SK-N-DZ (cell line): ENCODE measurements at regions not wholly inside any gene's neighbourhood (a gene's known extent, or its start where the extent isn't known, plus 50 kb on each side); places are given as distances from the start of the nearest gene placed in this dataset.
"Not testable (repeated sequence)": the region's sequence is repeated elsewhere in the genome, so short reads cannot be mapped to it uniquely, and the experiment has no call there.

Experiments used
- DNase-seq: peaks from one replicate; pipeline ENCODE4 v3.0.0-alpha.2; 2015; ENCODE audit warnings: low spot score

GRCh38 chrX:81857192-81857591 lies 655.3 kb downstream of the SH3BGRL start:
- DNase-seq = no peak

- no peak for DNase-seq
Observed at GRCh38 chrX:81866873-81867272, 665.0 kb downstream of the SH3BGRL start.

- DNase-seq = no peak
Observed at GRCh38 chrX:81868979-81869378, 667.1 kb downstream of the SH3BGRL start.

DNA sequence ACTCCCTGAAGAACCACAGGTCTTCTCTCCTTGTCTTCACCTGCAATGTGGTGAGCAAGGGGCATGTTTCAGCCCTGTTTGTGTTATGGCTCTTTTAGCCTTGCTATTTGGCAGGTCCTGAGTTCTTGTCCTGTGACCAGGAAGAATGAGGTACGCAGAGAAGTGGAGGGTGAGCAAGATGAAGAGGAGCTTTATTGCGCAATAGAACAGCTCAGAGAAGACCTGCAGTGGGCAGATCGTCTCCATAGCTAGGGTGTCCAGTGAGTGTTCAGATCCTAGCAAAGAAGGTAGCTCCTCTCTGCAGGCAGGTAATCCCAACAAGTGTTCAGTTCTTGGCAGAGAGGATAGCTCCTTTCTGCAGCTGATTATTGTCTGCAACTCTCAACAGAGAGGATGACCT lies 672.9 kb downstream of the SH3BGRL start:
- no peak for DNase-seq

DNA sequence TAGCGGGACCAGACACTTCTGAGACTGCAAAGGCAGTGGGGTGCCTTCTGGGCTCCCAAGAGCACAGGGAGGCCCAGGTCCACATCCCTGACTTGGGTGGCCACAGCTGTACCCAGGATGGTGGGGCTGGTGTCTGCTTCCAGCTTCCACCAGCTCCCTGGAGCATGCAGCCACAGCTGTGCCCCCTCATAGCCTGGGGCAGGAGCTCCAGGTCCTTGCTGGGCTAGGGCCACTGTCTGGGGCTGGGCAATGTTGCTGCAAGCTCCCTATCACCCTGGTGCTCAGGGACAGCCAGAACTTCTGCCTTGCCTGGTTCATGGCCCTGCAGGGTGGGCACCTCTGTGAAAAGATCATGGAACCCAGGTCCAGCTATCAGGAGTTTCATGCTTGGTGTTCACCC lies 673.9 kb downstream of the SH3BGRL start:
- DNase-seq = no peak

DNA sequence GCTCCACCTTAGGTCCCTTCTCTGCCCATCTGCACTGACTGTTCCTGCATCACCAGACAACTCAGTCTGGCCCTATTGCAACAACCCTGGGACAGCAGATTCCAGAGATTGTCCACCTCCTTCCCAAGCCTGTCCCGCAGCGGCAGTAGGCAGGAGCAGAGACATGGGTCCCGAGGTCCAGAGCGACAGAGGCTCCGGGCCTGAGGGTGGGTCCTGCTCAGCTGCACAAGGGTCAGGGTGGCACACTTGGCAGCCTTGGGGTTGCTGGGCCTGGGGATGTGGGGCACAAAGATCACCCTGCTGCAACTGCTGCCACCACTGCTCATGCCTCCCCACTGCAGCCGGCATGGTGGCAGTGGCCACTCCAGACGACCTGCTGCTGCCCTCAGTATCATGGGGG lies 674.5 kb downstream of the SH3BGRL start:
- DNase-seq = no peak

- no peak for DNase-seq
Observed at GRCh38 chrX:81890521-81890920, 688.6 kb downstream of the SH3BGRL start.

DNA sequence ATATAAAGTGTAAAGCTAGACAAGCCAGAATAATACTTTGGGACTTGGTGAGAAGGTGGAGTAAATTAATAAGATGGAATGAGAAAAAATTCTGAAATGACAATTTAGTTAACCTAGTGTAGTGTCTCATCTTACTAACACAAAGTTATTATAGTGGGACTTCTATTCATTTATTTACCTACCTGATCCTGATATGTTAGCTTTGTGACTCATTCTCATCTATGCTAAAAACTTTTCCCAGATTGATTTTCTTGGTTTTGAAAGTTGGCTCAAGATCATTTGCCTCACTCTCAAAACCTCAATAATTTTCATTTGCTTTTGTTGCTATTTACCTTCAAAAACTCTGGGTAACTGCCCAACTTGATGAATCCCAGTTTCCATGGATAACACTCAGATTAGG lies 698.6 kb downstream of the SH3BGRL start:
- DNase-seq = no peak

DNA sequence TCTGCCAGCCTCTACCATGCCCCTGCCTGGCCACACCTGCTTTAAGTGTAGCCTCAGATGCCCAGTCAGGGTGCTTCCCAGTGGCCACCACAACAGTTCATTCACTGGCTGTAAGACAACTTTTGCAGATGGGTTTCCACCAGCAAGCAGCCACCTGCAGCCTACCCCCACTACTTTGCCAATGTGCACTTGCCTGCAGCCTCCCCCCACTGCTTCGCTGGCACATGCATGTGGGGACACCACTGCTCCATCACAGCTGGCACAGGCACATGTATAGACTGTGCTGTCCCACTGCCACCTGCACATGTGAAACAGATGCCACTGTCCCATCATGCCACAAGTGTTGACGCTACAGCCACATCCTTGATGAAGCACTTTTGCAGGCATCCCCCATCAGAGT lies 723.9 kb downstream of the SH3BGRL start:
- no peak for DNase-seq

DNA sequence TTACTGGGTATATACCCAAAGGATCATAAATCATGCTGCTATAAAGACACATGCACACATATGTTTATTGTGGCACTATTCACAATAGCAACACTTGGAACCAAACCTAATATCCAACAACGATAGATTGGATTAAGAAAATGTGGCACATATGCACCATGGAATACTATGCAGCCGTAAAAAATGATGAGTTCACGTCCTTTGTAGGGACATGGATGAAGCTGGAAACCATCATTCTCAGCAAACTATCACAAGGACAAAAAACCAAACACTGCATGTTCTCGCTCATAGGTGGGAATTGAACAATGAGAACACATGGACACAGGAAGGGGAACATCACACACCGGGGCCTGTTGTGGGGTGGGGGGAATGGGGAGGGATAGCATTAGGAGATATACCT lies 744.0 kb downstream of the SH3BGRL start:
- not testable (repeated sequence) for DNase-seq

DNA sequence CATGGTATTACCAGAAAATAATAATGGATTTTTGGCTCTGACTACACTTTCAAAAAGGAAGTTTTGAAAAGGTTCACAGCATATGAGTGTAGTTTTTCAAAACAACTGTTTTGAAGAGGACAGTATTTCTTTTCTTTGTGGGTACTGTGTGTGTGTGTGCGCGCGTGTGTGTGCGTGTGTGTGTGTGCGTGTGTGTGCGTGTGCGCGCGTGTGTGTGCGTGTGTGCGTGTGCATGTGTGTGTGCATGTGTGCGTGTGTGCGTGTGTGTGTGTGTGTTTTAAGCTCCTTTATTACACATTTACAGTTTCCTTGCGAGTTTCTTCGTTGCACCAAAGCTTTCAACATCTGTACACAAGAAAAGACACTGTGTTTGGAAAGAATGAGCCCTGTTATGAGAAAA lies 755.4 kb downstream of the SH3BGRL start:
- DNase-seq = no peak

DNA sequence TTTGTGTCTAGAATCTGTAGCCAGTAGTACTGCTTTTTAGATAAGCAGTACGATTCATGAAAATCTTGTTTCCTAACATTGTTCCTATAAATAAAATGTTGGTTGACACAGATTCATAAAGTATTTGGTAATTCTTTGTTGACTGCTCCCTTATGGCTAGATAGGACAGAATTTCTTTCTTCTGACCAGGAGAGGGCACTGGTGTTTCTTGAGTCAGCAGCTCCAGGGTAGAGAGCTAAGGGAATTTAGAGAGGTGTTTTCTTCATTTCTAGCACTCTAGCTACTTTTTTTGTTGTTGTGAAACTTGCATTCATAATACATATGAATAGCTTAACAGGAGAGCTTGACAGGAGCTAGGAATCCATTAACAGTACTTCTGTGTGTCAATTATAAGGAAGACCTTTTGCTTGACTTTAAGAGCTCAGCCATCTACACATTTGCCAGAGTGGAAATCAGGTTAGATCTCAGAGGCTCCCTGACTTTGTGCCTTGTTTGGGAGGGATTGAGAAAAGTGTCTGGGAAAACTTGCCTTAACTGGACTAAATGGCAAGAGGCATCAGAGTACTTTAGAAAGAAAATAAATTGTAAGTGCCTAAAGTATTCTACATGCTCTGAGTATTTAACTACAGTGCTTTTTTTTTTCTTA lies 756.1 kb downstream of the SH3BGRL start:
- DNase-seq = peak; percentile 10

DNA sequence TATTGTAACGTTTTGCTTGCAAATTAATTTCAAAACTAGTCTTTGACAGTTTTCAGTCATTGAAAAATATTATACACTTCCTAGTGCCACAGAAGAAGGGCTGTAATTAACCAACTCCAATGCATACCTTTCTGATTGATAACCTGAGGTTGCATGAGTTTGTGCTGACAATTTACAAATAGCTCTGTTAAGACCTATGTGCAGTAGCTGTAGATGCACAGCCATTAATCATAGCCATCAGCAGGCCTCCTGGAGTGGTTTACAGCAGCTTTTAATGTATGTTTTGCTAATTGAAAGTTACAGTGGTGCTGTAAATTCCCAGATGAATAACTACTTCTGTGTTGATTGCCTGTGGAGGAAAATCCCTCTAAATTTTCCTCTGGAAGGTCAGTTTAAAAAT lies 758.1 kb downstream of the SH3BGRL start:
- DNase-seq = no peak

- not testable (repeated sequence) for DNase-seq
Observed at GRCh38 chrX:81974413-81974812, 772.5 kb downstream of the SH3BGRL start.

- no peak for DNase-seq
Observed at GRCh38 chrX:81979806-81980515, 778.1 kb downstream of the SH3BGRL start.

GRCh38 chrX:81987217-81987616 lies 785.3 kb downstream of the SH3BGRL start:
- DNase-seq = not testable (repeated sequence)

DNA sequence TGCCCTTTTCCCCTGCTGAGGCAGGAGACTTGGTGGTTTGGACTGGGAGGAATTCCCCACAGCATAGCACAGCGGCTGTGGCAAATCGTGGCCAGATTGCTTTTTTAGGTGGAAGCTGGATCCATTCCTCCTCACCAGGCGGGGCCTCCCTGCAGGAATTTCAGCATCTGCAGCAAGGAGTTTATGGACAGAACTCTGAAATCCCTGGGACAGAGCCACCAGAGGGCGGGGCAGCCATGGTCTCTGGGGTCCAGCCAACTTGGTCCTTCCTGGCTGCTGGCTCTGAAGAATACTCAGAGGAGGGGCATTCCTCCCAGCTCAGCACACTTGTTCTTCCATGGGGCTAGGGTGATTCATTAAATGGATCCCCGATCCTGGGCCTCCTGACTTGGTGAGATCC lies 794.3 kb downstream of the SH3BGRL start:
- no peak for DNase-seq

GRCh38 chrX:82029571-82030218 lies 827.8 kb downstream of the SH3BGRL start:
- DNase-seq = no peak

DNA sequence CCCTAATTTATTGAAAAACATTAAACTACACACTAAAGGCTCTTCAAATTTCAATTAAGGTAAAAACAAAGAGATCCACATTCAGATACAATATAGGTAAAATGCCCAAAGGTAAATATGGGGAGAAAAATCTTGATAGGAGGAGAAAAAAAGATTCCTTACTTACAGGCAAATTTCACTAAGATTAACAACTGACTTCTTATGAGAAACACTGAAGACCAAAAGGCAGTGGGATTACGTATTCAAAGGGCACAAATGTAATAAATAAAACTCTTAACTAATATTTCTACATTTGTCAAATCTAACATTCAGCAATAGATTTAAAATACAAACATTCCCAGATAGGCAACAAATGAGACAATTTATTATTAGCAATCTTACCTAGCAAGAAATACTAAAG lies 829.3 kb downstream of the SH3BGRL start:
- DNase-seq = no peak

DNA sequence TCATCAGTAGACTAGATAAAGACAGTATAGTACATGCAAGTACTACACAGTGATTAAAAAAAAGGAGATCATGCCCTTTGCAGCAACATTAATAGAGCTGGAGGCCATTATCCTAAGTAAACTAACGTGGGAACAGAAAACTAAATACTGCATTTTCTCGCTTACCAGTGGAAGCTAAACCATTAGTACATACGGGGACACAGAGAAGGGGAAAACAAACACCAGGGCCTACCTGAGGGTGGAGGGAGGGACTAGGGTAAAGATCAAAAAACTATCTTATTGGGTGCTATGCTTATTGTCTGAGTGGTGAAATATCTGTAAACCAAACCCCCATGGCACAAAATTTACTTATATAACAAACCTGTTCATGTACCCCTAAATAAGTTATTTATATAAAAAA lies 836.9 kb downstream of the SH3BGRL start:
- DNase-seq = no peak

DNA sequence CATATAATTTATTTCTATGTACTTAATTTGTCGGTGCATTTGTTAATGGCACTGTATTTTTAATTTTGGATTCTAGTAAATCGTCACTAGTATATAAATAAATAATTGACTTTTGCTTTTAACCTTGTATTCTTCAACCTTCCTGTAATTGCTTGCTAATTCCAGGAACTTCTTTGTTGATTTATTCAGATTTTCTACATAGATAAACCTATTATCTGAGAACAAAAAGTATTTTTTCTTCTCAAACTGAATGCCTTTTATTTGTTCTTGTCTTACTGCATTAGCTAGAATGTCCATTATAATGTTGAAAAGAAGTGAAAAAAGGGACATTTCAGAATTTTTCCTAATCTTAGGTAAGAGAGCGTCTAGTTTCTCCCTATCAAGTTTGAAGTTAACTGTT lies 839.1 kb downstream of the SH3BGRL start:
- no peak for DNase-seq

DNA sequence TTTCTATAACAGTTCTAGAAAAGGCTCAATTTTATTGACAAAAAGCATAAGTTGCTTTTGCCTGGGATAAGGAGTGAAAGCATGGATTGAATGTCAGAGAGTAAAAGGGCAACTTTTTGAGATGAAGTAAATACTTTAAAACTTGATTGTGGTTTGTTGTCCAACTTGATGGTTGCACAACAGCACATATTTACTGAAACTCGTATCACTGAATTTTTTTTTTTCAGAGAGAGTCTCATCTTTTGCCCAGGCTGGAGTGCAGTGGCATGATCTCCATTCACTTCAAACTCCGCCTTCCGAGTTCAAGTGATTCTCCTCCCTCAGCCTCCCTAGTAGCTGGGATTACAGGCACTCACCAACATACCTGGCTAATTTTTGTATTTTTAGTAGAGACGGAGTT lies 856.8 kb downstream of the SH3BGRL start:
- no peak for DNase-seq

GRCh38 chrX:82070948-82071347 lies 869.0 kb downstream of the SH3BGRL start:
- DNase-seq = no peak
